ENCODE measurements at regions not wholly inside any gene's neighbourhood (a gene's known extent, or its start where the extent isn't known, plus 50 kb on each side); places are given as distances from the start of the nearest gene placed in this dataset.

DNA sequence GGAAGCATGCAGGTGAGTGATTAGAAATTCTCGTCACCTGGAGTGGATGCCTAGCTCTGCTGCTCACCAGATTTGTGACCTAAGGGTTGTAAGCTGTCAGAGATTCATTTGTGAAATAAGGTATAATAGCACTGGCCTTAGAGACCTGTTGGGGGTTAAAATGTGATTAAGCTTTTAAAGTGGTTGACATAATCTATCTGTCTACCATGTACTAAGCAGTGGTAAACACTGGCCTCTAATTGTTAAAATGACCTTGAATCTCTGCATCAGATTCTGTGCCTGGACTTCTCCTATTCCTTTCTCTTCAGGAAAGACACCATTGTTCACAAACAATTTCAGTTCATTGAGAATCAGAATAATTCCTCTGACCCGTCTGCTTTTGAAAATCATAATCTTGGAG lies 536.2 kb downstream of the CBLN4 start (continued):
- TF ChIP-seq, protein P1, sequence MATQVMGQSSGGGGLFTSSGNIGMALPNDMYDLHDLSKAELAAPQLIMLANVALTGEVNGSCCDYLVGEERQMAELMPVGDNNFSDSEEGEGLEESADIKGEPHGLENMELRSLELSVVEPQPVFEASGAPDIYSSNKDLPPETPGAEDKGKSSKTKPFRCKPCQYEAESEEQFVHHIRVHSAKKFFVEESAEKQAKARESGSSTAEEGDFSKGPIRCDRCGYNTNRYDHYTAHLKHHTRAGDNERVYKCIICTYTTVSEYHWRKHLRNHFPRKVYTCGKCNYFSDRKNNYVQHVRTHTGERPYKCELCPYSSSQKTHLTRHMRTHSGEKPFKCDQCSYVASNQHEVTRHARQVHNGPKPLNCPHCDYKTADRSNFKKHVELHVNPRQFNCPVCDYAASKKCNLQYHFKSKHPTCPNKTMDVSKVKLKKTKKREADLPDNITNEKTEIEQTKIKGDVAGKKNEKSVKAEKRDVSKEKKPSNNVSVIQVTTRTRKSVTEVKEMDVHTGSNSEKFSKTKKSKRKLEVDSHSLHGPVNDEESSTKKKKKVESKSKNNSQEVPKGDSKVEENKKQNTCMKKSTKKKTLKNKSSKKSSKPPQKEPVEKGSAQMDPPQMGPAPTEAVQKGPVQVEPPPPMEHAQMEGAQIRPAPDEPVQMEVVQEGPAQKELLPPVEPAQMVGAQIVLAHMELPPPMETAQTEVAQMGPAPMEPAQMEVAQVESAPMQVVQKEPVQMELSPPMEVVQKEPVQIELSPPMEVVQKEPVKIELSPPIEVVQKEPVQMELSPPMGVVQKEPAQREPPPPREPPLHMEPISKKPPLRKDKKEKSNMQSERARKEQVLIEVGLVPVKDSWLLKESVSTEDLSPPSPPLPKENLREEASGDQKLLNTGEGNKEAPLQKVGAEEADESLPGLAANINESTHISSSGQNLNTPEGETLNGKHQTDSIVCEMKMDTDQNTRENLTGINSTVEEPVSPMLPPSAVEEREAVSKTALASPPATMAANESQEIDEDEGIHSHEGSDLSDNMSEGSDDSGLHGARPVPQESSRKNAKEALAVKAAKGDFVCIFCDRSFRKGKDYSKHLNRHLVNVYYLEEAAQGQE (IDR thresholded peaks at IDR 0.05; ENCODE audit: unreplicated experiment): no peak
- TF ChIP-seq ZNF331 (CRISPR knock-in tag; IDR thresholded peaks at IDR 0.05; ENCODE audit: low read depth) (no peak), CREB1 (CRISPR knock-in tag; IDR thresholded peaks at IDR 0.05; ENCODE audit: low read depth) (no peak), STAT1 (IDR thresholded peaks at IDR 0.05; ENCODE audit: unreplicated experiment) (no peak), POLR2AphosphoS5 (IDR thresholded peaks at IDR 0.05; ENCODE audit: low read depth) (no peak), ZNF114 (CRISPR knock-in tag; IDR thresholded peaks at IDR 0.05) (no peak)
- TF ChIP-seq, protein P2, sequence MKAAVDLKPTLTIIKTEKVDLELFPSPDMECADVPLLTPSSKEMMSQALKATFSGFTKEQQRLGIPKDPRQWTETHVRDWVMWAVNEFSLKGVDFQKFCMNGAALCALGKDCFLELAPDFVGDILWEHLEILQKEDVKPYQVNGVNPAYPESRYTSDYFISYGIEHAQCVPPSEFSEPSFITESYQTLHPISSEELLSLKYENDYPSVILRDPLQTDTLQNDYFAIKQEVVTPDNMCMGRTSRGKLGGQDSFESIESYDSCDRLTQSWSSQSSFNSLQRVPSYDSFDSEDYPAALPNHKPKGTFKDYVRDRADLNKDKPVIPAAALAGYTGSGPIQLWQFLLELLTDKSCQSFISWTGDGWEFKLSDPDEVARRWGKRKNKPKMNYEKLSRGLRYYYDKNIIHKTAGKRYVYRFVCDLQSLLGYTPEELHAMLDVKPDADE (IDR thresholded peaks at IDR 0.05): no peak
- TF ChIP-seq, protein P3, sequence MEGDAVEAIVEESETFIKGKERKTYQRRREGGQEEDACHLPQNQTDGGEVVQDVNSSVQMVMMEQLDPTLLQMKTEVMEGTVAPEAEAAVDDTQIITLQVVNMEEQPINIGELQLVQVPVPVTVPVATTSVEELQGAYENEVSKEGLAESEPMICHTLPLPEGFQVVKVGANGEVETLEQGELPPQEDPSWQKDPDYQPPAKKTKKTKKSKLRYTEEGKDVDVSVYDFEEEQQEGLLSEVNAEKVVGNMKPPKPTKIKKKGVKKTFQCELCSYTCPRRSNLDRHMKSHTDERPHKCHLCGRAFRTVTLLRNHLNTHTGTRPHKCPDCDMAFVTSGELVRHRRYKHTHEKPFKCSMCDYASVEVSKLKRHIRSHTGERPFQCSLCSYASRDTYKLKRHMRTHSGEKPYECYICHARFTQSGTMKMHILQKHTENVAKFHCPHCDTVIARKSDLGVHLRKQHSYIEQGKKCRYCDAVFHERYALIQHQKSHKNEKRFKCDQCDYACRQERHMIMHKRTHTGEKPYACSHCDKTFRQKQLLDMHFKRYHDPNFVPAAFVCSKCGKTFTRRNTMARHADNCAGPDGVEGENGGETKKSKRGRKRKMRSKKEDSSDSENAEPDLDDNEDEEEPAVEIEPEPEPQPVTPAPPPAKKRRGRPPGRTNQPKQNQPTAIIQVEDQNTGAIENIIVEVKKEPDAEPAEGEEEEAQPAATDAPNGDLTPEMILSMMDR (conservative IDR thresholded peaks at IDR 0.05; ENCODE audit: low read depth in 2 of 2): no peak

DNA sequence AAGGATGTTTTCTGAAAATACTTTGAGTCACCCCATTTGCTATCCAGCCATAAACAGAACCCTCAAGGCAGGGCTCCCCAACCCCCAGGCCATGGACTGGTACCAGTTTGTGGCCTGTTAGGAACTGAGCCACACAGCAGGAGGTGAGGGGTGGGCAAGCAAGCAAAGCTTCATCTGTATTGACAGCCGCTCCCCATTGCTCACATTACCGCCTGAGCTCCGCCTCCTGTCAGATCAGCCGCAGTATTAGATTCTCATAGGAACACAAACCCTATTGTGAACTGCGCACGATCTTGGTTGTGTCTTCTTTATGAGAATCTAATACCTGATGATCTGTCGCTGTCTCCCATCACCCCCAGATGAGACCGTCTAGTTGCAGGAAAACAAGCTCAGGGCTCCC lies 543.8 kb downstream of the CBLN4 start:
- no peaks in the 10 kb centered on the region; the same call in 1 of the 2 replicates for H3K36me3 ChIP-seq (ENCODE audit: insufficient read depth)
- H3K4me3 ChIP-seq: no peak overlapping the region
- no peak overlapping the region for H3K27ac Mint-ChIP-seq
- H3K27ac ChIP-seq (ENCODE audit: low read depth): no peak overlapping the region
- no peaks in the 10 kb centered on the region for H4K20me1 ChIP-seq (replicated peaks; ENCODE audit: insufficient read depth)
- H2AFZ ChIP-seq: no peak overlapping the region
- no peak overlapping the region for H3K4me3 Mint-ChIP-seq
- H3K4me1 Mint-ChIP-seq: no peaks in the 10 kb centered on the region
- no peaks in the 10 kb centered on the region for H3K9me2 ChIP-seq (ENCODE audit: insufficient read depth)
- no peak overlapping the region for H3K4me2 ChIP-seq
- H3K9me3 Mint-ChIP-seq: peaks cover 87% of the 10 kb centered on the region
- H3K27me3 ChIP-seq (ENCODE audit: insufficient read depth): no peaks in the 10 kb centered on the region
- H3K36me3 Mint-ChIP-seq (ENCODE audit: low read depth): peaks cover 12% of the 10 kb centered on the region; the same call in 2 of the 3 replicates
- no peak for ATAC-seq
- H3K79me2 ChIP-seq (replicated peaks; ENCODE audit: insufficient read depth): no peaks in the 10 kb centered on the region
- H3K27me3 Mint-ChIP-seq (ENCODE audit: insufficient read depth, low read depth, poor library complexity): no peaks in the 10 kb centered on the region
- no peaks in the 10 kb centered on the region for H3F3A ChIP-seq (replicated peaks; ENCODE audit: low read depth)
- no peak for DNase-seq (ENCODE audit: low spot score)
- no peaks in the 10 kb centered on the region for H3K4me1 ChIP-seq (ENCODE audit: insufficient read depth)
- TF ChIP-seq, protein P2 (IDR thresholded peaks at IDR 0.05): no peak
- TF ChIP-seq ZNF114 (CRISPR knock-in tag; IDR thresholded peaks at IDR 0.05): no peak
- no peak for TF ChIP-seq STAT1 (IDR thresholded peaks at IDR 0.05; ENCODE audit: unreplicated experiment)
- TF ChIP-seq, protein P3 (conservative IDR thresholded peaks at IDR 0.05; ENCODE audit: low read depth in 2 of 2): no peak
- TF ChIP-seq EZH2phosphoT487 (IDR thresholded peaks at IDR 0.05; ENCODE audit: unreplicated experiment): no peak
- no peak for TF ChIP-seq POLR2AphosphoS5 (IDR thresholded peaks at IDR 0.05; ENCODE audit: low read depth)
- TF ChIP-seq EZH2 (IDR thresholded peaks at IDR 0.05; ENCODE audit: low read depth, unreplicated experiment): no peak
- TF ChIP-seq, protein P1 (IDR thresholded peaks at IDR 0.05; ENCODE audit: unreplicated experiment): no peak
- TF ChIP-seq CREB1 (CRISPR knock-in tag; IDR thresholded peaks at IDR 0.05; ENCODE audit: low read depth): no peak
- no peak for TF ChIP-seq JUNB (IDR thresholded peaks at IDR 0.05; ENCODE audit: unreplicated experiment)
- no peak for TF ChIP-seq ZNF331 (CRISPR knock-in tag; IDR thresholded peaks at IDR 0.05; ENCODE audit: low read depth)
- TF ChIP-seq NANOG (IDR thresholded peaks at IDR 0.05; ENCODE audit: borderline replicate concordance): no peak

All from GM23338 (cell line).